ENCODE measurements at regions not wholly inside any gene's neighbourhood (a gene's known extent, or its start where the extent isn't known, plus 50 kb on each side); places are given as distances from the start of the nearest gene placed in this dataset.
A peak's percentile ranks its signal among the peaks of the same experiment; 100 is the strongest.

- TF ChIP-seq EP300 (IDR thresholded peaks at IDR 0.05; ENCODE audit: borderline replicate concordance in 1 of 2, low read depth in 1 of 2, low read length in 1 of 2) (peak; percentile 81 to 91), RFX5 (IDR thresholded peaks at IDR 0.05; ENCODE audit: low read length) (no peak), PBX3 (IDR thresholded peaks at IDR 0.05) (peak; percentile 93), CHD2 (IDR thresholded peaks at IDR 0.05; ENCODE audit: low read length, partially characterized antibody) (no peak), FOXM1 (IDR thresholded peaks at IDR 0.05; ENCODE audit: low read depth) (peak; percentile 69; the same call in 1 of the 2 replicates), TCF12 (IDR thresholded peaks at IDR 0.05) (peak; percentile 93), USF2 (IDR thresholded peaks at IDR 0.05; ENCODE audit: borderline replicate concordance, low read depth, low read length) (no peak), RXRA (IDR thresholded peaks at IDR 0.05; ENCODE audit: borderline replicate concordance, low read depth) (peak; percentile 34; the same call in 1 of the 2 replicates), GATA2 (CRISPR knock-in tag; IDR thresholded peaks at IDR 0.05) (no peak), MXI1 (IDR thresholded peaks at IDR 0.05; ENCODE audit: low read depth, low read length) (no peak), TEAD4 (IDR thresholded peaks at IDR 0.05; ENCODE audit: borderline replicate concordance, insufficient read depth) (peak; percentile 82; the same call in 1 of the 2 replicates)
These were observed 119.3 kb upstream of the TWIST2 start (continued) for GRCh38 chr2:238728330-238729260.

GRCh38 chr2:238729261-238729935 is 118.5 kb upstream of the TWIST2 start:
- H3K9ac ChIP-seq, result no peak overlapping the region; the same call in 1 of the 2 replicates

More at GRCh38 chr2:238729261-238729935, 118.5 kb upstream of the TWIST2 start:
- CTCF ChIA-PET, result interaction anchor here (0.6 to 1.9 kb wide), 3 partner anchors 56 to 110 kb away, joined by 3 to 9 read pairs (median 3); no protein-coding TSS in a partner anchor
- 82% methylated on average over 11 of the region's 11 CpGs for WGBS (ENCODE audit: low lambda C conversion rate)
- Histone ChIP-seq H3F3A (replicated peaks; ENCODE audit: insufficient read depth) (peaks cover 17% of the 10 kb centered on the region), H3K9me3 (no peaks in the 10 kb centered on the region), H2AFZ (ENCODE audit: low read depth) (peak overlapping the region; percentile 36), H3K4me3 (ENCODE audit: low read depth in 2 of 2, low read length in 1 of 2) (no peak overlapping the region), H3K4me1 (ENCODE audit: control insufficient read depth in 1 of 2, insufficient read depth in 2 of 2, low read depth in 1 of 2, low read length in 1 of 2) (peaks cover 6 to 10% of the 10 kb centered on the region in 2 experiments; a peak in 1 of 4 replicates), H3K27me3 (ENCODE audit: insufficient read depth) (no peaks in the 10 kb centered on the region), H3K4me2 (peak overlapping the region; percentile 69), H3K79me2 (ENCODE audit: insufficient read depth) (no peaks in the 10 kb centered on the region), H3K36me3 (replicated peaks in 1 of 2; ENCODE audit: control insufficient read depth in 1 of 2, insufficient read depth in 2 of 2, low read length in 1 of 2) (no peaks in the 10 kb centered on the region), H3K27ac (ENCODE audit: low read depth in 2 of 2, low read length in 1 of 2) (peak overlapping the region in 1 of 2 experiments; percentile 90; a peak in 2 of 4 replicates), H3K9me2 (no peaks in the 10 kb centered on the region), H4K20me1 (ENCODE audit: insufficient read depth) (no peaks in the 10 kb centered on the region)
- TF ChIP-seq CTCF (IDR thresholded peaks at IDR 0.05) (no peak), SMC3 (IDR thresholded peaks at IDR 0.05; ENCODE audit: low read depth, low read length) (no peak), RFX5 (IDR thresholded peaks at IDR 0.05; ENCODE audit: low read length) (no peak), RXRA (IDR thresholded peaks at IDR 0.05; ENCODE audit: borderline replicate concordance, low read depth) (no peak), POLR2AphosphoS5 (IDR thresholded peaks at IDR 0.05; ENCODE audit: low read depth, low read length) (no peak), FOSL2 (IDR thresholded peaks at IDR 0.05; ENCODE audit: borderline replicate concordance, low read depth) (no peak), RAD21 (IDR thresholded peaks at IDR 0.05; ENCODE audit: low read length) (no peak), RCOR1 (IDR thresholded peaks at IDR 0.05; ENCODE audit: low read length) (no peak), TAF1 (IDR thresholded peaks at IDR 0.05; ENCODE audit: borderline replicate concordance, low read depth, low read length) (no peak), ZBTB33 (IDR thresholded peaks at IDR 0.05; ENCODE audit: borderline replicate concordance, low read depth) (no peak), PBX3 (IDR thresholded peaks at IDR 0.05) (no peak), JUND (IDR thresholded peaks at IDR 0.05) (no peak)
- no peak for DNase-seq
- POLR2A ChIA-PET, result no interaction called here

Data from SK-N-SH (cell line).